Stimulated activated CD4-positive, alpha-beta T cell treated with anti-CD3 and anti-CD28 coated beads, Interleukin-1b, Interleukin-23, amount 100 ng/mL, for 24 hours (primary cell): ENCODE measurements at regions not wholly inside any gene's neighbourhood (a gene's known extent, or its start where the extent isn't known, plus 50 kb on each side); places are given as distances from the start of the nearest gene placed in this dataset.
"Not testable (repeated sequence)": the region's sequence is repeated elsewhere in the genome, so short reads cannot be mapped to it uniquely, and the experiment has no call there.

Experiments
- DNase-seq, 4 experiments: peaks; one replicate each; pipeline ENCODE4 v3.0.0-alpha.2; 2020; ENCODE audit warnings: low read depth in 4 of 4, low spot score in 1 of 4

DNA sequence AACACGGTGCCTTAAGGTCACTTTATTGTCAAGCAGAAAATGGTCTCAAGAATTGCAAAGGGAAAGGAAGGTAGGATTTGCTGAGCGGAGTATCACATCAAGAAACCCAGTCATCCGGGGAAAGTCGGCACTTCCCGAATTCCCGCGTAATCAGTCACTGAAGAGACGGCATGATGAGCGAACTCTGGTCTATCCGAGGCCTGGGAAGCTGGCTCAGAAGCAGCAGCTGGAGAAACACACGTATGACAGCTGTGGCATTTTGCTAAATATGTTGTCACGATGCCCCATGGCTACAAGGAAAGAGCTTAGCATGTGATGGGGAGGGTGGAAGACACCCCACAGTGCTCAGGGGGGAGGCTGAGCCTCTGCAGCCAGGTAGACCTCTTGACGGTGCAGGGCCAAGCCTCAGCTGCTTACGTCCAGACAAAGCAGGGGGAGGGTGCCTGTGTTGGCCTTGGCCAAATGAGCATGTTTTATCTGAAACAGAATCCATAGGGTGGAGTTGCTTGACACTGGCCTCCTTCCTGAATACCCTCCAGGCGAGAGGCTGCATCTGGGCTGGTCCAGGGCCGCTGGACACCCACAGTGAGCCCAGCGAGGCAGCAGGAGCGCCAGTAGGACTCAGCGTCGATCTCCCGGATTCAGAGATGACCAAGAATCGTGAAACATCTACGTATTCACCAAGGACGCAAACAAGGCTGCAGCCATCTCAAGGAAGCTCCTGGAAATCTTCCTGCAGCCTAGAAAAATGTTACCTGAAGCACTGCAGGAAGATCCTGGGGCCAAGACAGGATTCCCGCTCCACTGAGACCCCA is 118.8 kb upstream of the AFDN start:
- no peak for DNase-seq

DNA sequence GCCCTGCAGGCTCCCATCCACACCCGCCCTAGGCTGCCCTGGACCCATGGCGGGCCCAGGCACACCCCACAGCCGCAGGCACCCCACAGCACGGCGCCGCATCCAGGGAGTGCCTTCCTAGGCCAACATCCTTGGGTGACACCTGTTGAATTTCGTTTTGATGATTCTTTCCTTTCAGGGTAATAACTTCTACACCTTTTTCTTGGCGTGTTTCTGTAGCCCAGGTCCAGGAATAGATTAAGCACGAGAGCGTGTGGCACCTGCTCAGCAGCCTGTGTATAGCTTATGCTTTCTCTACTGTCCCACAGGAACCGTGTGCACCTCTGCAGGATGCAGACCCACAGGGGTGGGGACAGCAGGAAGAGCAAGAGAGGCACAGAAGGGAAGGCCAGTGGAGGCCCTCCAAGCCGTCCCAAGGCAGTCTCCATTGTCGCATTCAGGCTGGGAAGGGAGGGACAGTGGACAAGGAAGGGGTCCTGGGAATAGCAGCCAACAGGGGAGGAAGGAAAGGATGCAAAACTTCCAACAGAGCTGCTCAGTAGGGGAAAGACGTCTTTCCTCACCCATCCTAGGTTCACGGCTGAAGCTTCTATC is 118.1 kb upstream of the AFDN start:
- DNase-seq: no peak

DNA sequence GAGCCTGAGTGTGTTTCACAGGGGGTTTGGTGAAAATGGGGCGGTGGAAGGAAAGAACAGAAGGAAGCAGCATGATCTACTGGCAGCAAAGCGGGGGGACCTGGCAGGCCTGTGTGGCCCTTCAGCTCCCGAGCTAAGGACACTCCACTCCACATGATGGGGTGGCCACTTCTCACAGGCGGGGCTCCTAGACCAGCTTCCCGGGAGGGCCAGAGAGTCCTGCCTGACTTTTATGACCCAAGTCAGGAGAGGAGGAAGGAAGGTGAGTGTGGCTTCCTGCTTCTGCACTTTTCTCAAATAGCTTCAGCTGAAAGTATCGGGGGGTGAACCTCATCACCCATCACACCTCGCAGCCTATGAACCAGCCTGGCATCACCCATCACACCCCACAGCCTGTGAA is 117.5 kb upstream of the AFDN start:
- no peak for DNase-seq

- not testable (repeated sequence) for DNase-seq
Observed at GRCh38 chr6:167709776-167710336, 116.9 kb upstream of the AFDN start.

DNA sequence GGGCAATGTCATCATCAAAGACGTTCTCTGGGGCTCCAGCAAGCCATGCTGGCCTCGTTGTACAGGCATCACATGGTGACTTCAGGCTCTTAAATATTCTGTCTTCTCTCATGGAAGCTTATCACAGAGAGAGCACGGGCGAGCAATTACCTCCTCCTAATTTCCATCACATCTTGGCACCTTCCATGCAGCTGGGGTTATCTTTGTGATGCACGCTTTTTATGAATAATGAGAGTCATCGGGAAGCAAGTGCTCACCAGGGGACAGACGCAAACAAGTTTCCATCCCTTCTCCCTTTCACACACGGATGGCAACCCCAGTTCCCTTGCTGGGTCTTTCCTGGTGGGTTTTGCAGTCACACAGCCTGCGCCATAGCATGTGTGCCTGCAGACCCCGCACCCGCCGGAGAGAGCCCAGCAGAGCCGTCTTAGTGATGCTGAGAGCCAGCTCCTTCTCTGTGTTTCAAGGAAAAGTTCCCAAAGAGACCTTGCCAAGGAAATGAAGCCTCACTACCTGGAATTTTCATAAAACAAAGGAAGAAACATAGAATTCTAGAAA is 116.3 kb upstream of the AFDN start:
- no peak for DNase-seq

DNA sequence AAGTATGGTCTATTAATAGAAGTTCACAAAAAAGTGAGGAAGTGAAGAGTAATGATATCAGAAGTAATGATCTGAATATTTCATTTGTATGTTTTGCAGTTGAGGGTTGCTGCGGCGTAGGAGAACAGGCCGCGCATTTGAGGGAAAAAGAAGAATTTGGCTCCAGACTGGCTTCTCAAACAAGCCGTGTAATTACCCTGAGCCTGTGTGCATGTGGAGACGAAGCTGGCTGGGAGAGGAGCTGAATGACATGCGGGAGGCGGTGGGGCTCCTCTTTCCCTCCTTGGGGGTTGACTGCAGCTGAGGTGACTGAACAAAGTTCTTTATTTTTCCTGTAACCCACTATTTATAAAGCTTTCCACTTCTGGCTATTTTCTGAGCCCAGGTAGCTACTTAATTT is 115.5 kb upstream of the AFDN start:
- DNase-seq: no peak

- no peak for DNase-seq
Observed at GRCh38 chr6:167711768-167712730, 114.7 kb upstream of the AFDN start.

DNA sequence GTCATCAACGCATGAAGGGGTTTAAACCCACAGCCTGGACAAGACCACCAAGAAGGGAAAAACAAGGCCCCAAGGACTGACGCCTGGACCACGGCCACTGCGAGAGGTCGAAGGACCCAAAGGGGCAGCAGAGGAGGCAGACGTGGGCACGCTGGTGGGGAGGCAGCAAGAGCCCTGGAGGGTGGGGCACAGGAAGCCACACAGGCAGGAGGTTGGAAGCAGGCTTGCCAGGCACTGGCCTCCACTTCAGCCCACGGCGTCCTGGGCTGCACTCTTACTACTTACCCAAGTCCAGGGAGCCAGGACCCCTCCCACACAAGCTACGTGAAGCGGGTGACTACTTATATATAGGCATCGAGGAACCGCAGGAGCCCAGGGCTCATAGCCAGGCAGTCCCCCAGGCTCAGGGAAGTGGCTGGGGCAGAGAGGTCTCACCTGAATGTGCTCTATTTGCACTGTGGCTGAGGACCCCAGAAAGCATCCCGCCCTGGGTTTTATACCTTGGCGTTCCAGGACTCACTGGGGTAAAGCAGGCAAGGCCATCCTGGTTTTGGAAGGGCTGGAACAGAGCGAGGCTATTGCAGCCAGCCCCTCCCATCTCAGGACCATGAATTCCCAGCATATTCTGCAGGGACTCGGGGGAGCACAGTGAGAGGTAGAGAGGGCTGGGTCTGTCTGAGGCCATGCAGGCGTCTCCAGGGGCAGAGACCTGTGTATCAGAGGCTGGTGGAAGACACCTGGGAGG is 113.8 kb upstream of the AFDN start:
- no peak for DNase-seq

- DNase-seq: no peak
Observed at GRCh38 chr6:167714152-167714551, 112.6 kb upstream of the AFDN start.

- DNase-seq: no peak
Observed at GRCh38 chr6:167717455-167717854, 109.3 kb upstream of the AFDN start.

DNA sequence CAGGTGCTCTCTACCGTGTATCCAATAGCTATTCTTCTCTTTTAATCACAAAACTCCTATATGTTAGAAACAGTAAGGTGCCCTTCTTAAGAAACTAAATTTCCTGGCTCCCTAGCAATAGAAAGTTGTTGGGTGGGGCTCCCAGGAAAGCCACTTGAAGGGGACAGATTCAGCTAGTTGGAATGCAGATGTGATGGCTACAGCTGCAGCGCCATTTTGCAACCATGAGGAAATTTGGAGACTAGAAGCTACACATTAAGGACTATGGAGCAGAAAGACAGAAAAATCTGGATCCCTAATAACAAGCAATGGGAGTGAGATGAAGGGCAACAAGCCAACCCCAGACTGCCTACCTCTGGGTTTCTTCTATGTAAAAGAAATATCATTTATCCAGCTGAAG is 108.8 kb upstream of the AFDN start:
- no peak for DNase-seq

- no peak for DNase-seq
Observed at GRCh38 chr6:167719920-167720319, 106.8 kb upstream of the AFDN start.

GRCh38 chr6:167720456-167721285 is 106.0 kb upstream of the AFDN start:
- DNase-seq: no peak

DNA sequence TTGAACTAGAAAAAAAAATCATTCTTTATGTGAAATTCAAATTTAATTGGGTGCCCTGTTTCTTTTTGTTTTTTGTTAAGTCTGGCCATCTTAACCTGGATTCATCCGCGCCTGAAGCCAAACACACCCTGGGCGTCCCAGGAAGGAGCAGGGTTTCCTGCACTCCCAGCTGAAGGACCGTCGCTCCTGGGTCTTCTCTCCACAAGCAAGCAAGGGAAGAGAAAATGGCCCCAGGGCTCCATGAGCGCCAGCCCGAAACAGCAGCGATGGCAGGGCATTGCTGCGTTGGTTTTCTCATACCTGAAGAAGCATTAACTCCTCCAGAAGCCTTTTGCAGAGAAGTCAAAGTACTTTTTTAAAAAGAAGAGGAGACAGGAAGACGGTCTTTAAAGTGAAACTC is 105.4 kb upstream of the AFDN start:
- DNase-seq: no peak

- DNase-seq: no peak
Observed at GRCh38 chr6:167722634-167723309, 103.9 kb upstream of the AFDN start.

DNA sequence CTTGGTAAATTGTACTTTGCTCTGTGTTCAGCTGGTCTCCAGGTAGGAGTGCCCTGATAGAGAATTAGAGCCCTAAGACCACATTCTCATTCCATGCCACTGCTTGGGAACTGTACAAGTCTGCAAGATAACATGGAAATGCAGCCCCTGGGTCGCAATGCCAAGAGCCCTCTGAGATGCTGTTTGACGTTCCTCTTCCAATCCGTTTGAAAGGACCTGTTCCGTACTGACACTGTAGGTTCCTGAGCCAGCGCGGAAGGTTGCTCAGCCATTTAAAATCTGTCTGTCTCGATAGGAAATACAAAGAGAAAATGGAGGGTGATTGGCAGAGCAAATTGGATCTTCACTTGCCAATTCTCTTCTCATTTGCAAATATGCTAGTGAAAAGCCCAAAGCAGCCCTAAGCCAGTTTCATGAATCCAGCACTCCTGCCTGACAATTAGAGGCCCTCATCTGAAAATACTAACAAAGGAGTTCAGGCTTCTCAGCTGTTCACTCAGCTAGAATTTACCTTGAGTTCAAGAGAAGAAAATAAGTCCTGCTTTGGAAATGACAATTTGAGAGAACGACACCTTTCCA is 100.6 kb upstream of the AFDN start:
- no peak for DNase-seq

- no peak for DNase-seq
Observed at GRCh38 chr6:167730441-167730840, 96.3 kb upstream of the AFDN start.

GRCh38 chr6:167731216-167731615 is 95.5 kb upstream of the AFDN start:
- DNase-seq: no peak
